NOMO-1 (cell line): ENCODE measurements at regions not wholly inside any gene's neighbourhood (a gene's known extent, or its start where the extent isn't known, plus 50 kb on each side); places are given as distances from the start of the nearest gene placed in this dataset.
"Not testable (repeated sequence)": the region's sequence is repeated elsewhere in the genome, so short reads cannot be mapped to it uniquely, and the experiment has no call there.

Experiments
- DNase-seq, 2 experiments: peaks; one replicate each; lab custom pipeline; 2025; ENCODE audit not compliant: unreplicated experiment in 2 of 2; lab: John Stamatoyannopoulos, UW

DNA sequence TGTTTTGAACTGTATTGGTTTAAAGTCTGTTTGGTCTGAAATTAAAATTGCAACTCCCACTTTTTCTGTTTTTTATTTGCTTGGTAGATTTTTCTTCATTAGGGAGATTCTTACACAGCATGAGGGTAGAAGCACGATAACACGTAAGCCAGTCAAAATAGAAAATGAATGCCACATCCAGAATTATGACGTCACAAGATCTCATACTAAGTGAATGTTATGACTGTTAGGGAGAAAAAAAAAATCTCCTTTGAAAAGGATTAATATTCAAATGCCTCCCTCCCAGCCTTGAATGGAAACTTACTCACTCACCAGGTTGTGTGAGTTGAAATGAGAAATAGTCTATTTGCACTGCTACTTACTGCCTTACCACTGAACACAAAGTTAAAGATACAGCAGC is 670.8 kb downstream of the TFAP2A start:
- no peak for DNase-seq

GRCh38 chr6:9732056-9732455 is 682.8 kb downstream of the TFAP2A start:
- DNase-seq: no peak

DNA sequence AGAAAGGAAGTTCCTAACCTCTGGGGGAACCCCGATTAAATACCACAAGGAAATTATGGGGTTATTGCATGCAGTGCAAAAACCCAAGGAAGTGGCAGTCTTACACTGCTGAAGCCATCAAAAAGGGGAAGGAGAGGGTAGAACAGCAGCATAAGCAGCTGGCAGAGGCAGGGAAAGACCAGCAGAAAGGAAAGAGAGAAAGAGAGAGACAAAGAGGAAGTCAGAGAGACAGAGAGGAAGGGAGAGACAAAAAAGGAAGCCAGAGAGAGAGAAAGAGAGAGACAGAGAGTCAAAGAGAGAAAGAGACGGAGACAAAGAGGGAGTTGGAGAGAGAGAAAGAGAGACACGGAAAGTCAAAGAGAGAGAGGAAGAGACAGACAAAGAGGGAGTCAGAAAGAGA is 689.1 kb downstream of the TFAP2A start:
- peak; percentile 17 to 34 for DNase-seq

DNA sequence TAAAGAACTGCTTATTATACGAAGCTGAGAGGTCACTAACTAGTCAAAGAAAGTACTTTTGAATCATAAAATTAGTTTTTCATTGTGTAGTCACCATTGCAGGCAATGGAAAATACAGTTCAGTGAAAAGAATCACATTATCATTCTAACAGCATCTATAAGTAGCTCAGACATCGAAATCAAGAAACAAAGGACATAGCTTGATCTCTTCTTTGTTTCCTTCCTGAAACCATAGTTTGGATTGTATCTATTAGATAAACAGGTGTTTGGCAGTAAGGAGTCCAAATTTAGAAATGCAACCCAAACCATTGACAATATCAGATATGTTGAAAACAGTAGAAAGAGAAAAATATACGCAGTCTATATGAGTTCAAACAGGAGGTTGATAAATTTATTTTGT is 697.3 kb downstream of the TFAP2A start:
- DNase-seq: no peak

- peak in 1 of 2 experiments; percentile 50 for DNase-seq
Observed at GRCh38 chr6:9711365-9711764, 703.5 kb downstream of the TFAP2A start.

GRCh38 chr6:9710574-9710973 is 704.3 kb downstream of the TFAP2A start:
- DNase-seq: no peak

- DNase-seq: no peak
Observed at GRCh38 chr6:9708600-9708999, 706.3 kb downstream of the TFAP2A start.

DNA sequence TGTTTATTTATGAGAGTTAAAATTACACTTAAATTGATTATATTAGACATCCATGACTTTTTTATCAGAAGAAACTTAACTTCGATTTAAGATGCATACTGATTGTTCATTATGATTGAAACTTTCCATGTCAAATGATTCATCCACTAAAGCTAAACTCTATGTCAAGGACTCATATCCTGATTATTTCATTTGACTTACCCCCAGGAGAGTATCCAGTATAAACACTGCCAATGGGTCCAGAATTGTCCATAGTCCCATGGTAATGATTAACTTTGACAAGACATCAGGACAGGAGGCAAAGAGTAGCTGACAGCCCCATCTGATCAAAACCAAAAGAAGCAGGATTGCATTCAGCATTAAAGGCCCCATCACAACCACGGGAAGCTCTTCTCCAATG is 709.9 kb downstream of the TFAP2A start:
- DNase-seq: no peak

DNA sequence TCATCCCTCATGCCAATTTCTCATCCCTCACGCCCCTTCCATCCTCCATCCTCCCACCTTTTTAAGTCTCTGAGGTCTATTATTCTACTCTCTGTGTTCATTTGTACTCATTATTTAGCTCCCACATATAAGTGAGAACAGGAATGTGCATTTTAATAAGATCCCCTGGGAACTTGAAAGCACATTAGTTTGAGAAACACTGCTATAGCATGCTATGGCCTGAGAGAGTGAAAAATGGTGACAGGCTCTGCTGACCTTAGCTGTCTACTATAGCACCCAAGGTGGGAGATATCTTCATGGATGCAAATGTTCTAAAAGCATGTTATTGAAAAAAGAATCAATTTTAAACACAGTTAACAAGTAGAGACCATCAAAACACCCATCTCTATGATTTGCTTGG is 712.0 kb downstream of the TFAP2A start:
- no peak for DNase-seq

DNA sequence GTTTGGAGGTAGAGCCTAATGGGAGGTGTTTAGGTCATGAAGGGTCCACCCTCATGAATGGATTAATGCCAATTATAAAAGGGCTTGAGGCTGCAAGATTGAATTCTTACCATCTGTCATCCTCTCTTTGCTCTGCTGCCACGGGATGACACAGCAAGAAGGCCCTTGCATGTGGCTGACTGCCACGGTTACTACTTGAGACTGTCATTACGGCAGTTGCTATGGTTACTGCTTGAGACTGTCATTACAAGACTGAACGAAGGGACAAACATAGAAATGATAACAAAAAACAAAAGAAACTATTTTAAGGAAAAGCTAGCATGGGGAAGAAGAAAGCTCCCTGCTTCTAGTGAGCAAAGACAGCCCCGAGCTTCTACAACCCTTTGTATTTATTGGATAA is 715.0 kb downstream of the TFAP2A start:
- no peak for DNase-seq

DNA sequence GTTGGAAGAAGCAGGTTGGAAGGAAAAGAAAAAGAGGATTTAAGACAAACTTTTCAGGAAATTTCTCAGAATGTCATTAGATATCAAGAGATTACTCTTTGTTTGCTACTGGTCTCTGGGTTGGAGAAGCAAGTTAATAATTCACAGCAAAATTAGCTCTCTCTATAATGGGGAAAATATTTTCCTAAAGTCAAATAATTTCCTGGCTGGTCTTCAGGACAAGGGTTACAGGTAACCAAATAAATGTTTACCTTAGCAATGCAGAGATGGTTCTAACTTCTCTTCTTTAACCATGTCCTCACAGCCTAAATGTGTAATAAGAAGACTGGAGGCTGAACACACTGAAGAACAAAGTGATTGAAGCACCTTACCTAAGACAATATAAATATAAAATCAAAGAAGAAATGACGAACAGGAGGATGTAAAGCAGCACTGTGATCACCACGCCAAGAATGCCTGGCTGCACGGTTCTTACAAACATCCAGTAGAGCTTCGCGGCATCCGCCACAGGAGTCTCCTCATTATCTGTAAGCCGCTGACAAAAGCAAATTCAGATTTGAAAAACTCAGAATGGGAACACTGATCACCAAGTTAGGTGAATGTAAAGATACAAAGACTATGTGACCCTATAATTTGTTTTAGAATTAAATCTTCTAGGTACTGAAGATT is 717.5 kb downstream of the TFAP2A start:
- no peak for DNase-seq

DNA sequence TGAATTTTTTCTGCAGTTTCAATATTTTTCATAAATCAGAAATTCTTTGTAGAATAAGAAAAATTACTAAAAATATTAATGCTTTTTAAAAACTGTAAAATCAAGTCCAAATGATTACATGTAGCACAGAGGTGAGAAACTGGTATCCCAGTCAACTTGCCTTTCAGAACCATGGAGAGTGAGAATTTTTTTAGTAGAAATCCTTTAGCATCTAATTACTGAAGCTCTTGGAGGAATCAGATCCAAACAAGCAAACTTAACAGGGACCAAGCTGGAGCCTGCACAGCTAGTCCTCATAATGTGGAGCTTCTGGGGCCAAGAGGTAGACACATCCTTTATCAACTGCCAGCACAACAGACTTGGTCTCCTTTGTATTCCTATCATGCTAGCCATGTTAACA is 724.5 kb downstream of the TFAP2A start:
- no peak for DNase-seq

- DNase-seq: not testable (repeated sequence)
Observed at GRCh38 chr6:9680727-9681126, 734.1 kb downstream of the TFAP2A start.

GRCh38 chr6:9675122-9675521 is 739.8 kb downstream of the TFAP2A start:
- no peak for DNase-seq

- no peak for DNase-seq
Observed at GRCh38 chr6:9659848-9660247, 755.0 kb downstream of the TFAP2A start.

- DNase-seq: no peak
Observed at GRCh38 chr6:9657994-9658393, 756.9 kb downstream of the TFAP2A start.

GRCh38 chr6:9647599-9647998 is 767.3 kb downstream of the TFAP2A start:
- no peak for DNase-seq

DNA sequence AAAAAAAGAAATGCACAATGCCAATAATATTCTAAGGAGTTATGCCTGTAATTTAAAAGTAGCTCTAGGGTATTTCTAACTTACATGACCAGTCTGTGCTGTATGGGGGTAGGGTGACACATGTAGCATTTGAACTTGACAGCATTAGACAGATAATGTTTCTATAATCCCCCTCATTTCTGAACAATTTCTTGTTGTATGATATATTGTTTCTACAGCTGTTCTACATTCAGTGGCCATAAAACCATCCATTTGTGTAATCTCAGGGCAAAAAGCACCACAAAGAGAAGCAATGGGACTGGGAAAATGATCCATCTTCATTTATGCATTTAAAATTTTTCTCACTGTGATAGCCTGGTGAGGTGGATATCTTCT is 767.8 kb downstream of the TFAP2A start:
- no peak for DNase-seq

GRCh38 chr6:9646342-9647070 is 768.4 kb downstream of the TFAP2A start:
- peak; percentile 75 to 90 for DNase-seq

GRCh38 chr6:9638861-9639260 is 776.0 kb downstream of the TFAP2A start:
- no peak for DNase-seq

- DNase-seq: no peak
Observed at GRCh38 chr6:9634776-9635175, 780.1 kb downstream of the TFAP2A start.

DNA sequence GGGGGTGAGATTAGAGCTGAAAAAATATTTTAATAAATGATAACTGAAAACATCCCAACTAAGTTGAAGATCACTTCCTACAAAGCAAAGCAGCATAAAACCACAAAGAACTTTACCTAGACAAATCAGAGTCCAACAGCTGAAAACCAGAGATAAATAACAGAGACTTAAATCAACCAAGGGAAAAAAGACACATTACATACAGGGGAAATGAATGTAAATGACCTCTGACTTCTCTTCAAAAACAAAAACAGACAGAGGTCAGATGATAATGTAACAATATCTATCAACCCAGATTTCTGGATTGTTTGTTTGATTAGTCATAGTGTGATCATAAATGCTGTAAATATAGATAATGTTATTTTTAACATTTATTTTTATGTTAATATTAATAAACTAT is 782.8 kb downstream of the TFAP2A start:
- DNase-seq: no peak

DNA sequence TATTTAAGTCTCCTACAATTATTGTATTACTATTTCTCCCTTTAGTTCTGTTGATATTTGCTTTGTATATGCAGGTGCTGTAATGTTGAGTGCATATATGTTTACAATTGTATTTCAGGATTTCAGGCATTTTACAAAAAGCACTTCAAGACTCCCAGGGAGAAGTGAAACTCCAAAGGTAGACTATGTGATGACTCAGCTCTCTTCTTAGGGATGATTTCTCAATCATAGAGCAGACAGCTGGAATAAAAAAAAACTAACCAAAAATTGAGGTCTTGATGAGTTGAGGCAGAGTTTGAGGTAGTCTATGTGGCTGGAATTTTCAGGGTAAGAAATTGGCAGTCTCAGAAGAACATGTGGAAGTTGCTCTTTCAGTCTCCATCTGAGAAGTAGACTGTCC is 786.1 kb downstream of the TFAP2A start:
- DNase-seq: peak in 1 of 2 experiments; percentile 75
